GM18951 (cell line): ENCODE measurements at regions not wholly inside any gene's neighbourhood (a gene's known extent, or its start where the extent isn't known, plus 50 kb on each side); places are given as distances from the start of the nearest gene placed in this dataset.
"Not testable (repeated sequence)": the region's sequence is repeated elsewhere in the genome, so short reads cannot be mapped to it uniquely, and the experiment has no call there.

Experiments
- POLR2A ChIP-seq: IDR thresholded peaks from 4 replicates; pipeline ENCODE4 v1.6.1; 2011; ENCODE audit warnings: mild to moderate bottlenecking; ENCODE audit not compliant: insufficient read length, insufficient read depth; ENCODE audit errors: extremely low read depth
- in situ Hi-C: fragments of 300-500 bp; cut with MboI; formaldehyde crosslinking; loops from one replicate; pipeline ENCODE4 v1.12.0; 2022; ENCODE audit warnings: low sequenced_read_pairs, mixed read lengths, inconsistent platforms; ENCODE audit not compliant: unreplicated experiment

GRCh38 chr5:2366816-2367215 is 384.7 kb downstream of the IRX2 start:
- in situ Hi-C loops: no loop called here

DNA sequence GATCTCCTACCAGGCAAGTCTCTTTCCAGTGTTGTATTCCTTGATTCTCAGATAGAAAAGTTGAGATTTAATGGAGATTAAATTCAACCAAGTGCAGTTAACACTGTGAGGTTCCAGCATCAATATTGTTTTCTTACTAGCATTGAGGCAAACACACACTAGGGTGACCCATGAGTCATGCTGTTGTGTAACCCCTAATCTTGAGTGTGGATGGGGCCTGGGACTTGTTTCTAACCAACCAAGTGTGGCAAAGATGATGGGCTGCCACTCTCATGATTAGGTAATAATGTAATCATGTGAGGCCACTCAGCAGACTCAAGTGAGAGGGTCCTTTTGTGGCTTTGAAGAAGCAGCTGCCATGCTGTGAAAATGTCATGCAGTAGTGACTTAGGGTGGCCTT is 394.2 kb downstream of the IRX2 start:
- in situ Hi-C loops: no loop called here
- no peak for TF ChIP-seq POLR2A

More at GRCh38 chr5:2366816-2367215, 384.7 kb downstream of the IRX2 start:
- no peak for TF ChIP-seq POLR2A

DNA sequence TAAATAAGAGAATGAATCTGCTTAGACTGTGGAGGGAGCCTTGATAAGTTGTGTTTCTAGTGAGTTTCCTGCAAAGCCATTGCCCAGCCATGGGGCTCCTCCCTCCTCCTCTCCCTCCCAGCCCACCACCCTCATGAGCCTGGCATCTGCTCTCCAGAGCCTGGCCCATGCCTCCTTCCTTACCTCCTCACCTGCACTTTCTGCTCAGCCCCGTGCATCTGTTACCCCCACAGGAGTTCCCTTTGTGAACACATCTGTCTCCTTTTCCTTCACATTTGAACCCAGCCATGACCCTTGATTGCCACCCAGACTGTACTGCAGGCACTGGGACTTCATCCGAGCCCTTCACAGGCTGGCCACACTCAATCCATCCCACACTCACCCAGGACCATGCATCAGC is 395.6 kb downstream of the IRX2 start:
- no peak for TF ChIP-seq POLR2A
- in situ Hi-C loops: no loop called here

- no peak for TF ChIP-seq POLR2A
- in situ Hi-C loops: no loop called here
Measured at GRCh38 chr5:2353871-2354440, 397.5 kb downstream of the IRX2 start.

- in situ Hi-C loops: no loop called here
- TF ChIP-seq POLR2A: no peak
Measured at GRCh38 chr5:2353211-2353610, 398.3 kb downstream of the IRX2 start.

- in situ Hi-C loops: no loop called here
- no peak for TF ChIP-seq POLR2A
Measured at GRCh38 chr5:2352101-2352861, 399.2 kb downstream of the IRX2 start.

GRCh38 chr5:2349768-2350167 is 401.7 kb downstream of the IRX2 start:
- in situ Hi-C loops: not testable (repeated sequence)

GRCh38 chr5:2338686-2339085 is 412.8 kb downstream of the IRX2 start:
- TF ChIP-seq POLR2A: no peak
- in situ Hi-C loops: no loop called here

DNA sequence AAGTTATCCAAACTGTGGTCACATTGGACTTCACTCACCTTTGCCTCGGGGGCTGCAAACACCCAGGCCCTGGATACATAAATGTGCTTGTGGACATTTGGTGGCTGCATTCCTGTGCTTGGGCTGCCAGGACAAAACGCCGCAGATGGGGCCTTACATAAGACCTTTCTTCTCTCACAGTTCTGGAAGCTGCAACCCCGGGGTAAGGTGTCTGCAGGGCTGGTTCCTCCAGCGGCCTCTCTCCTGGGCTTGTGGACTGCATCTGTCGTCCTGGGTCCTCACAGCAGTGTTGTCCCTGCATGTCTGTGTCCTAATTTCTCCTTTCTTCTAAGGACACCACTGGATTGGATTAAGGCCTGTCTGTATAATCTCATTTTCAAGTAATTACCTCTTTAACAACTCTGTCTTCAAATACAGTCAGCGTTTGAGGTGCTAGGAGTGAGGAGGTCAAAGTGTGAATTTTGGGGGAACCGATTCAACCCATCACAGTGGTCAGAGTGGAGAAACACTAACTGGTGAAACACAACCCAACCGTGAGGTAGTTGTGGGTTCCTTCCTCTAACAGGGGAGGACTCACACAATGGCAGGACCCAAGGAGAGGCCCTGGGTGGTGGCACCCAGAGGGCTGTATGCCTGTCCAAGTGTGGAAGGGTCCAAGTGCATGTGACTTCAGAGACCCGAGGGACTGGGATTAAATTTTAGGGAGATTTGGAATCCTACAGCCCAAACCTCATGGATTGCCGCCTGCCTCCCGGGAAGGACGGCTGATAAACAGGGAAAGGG is 415.6 kb downstream of the IRX2 start:
- no peak for TF ChIP-seq POLR2A
- in situ Hi-C loops: no loop called here

DNA sequence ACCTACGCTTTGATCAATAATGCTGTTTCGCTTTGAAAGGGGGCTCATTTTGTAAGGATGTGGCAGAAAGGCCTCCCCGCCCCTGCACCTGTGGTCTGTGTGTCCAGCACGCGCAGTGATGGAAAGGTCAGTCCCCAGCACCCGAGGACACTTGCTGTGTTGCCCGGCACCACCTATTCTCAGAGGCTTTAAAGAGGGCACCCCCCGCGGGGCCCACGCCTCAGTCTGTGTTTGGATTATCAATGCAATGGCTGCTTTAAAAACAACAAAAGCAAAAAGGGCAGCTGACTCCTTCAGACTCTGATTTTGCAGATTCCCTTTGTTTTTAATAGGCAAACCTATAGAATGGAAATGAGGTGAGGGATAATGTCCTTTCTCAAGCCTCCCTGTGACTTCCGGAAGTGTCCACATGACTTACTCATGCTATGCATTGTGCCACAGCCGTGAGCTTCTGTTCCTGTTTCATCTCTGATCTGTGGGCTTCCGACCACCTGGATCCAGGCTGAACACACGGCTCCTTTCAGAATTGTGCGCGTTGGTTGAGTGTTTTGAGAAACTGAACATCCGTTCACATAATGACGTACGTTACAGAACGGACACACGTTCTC is 416.2 kb downstream of the IRX2 start:
- TF ChIP-seq POLR2A: no peak
- in situ Hi-C loops: no loop called here

DNA sequence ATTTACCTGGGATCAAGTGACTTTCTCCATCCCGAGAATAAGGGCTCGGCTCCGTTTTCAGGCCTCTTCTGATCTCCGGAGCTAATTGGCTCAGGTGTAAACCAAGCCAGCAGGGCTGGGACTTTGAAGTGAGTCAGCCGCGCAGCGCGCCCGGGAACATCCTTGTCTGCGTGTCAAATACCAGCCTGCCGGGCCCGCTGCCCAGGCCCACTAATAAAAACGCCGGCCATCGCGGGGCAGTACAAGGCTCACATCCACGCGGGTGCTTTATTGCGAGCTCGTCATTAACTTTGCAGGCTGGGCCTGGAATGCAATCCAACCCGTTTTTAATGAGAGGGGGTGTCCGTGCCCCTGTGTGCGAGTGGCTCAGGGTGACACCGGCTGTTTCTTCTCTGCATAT is 416.8 kb downstream of the IRX2 start:
- in situ Hi-C loops: no loop called here
- TF ChIP-seq POLR2A: no peak

GRCh38 chr5:2333291-2333690 is 418.2 kb downstream of the IRX2 start:
- in situ Hi-C loops: no loop called here
- TF ChIP-seq POLR2A: no peak

- no peak for TF ChIP-seq POLR2A
- in situ Hi-C loops: no loop called here
Measured at GRCh38 chr5:2332521-2332920, 419.0 kb downstream of the IRX2 start.
